HL-60 (cell line): ENCODE measurements at regions not wholly inside any gene's neighbourhood (a gene's known extent, or its start where the extent isn't known, plus 50 kb on each side); places are given as distances from the start of the nearest gene placed in this dataset.

Experiments
- DNase-seq, 2 experiments: peaks; one replicate each; pipeline ENCODE4 v3.0.0-alpha.2; 2010 to 2020; ENCODE audit warnings: low read depth in 1 of 2, low spot score in 1 of 2
- H3K27ac ChIP-seq: fragments of 250-450 bp; sonication (Bioruptor Pico); replicated peaks from 2 replicates; pipeline ENCODE4 v1.5.1; 2020; ENCODE audit warnings: mild to moderate bottlenecking, moderate library complexity
- H3K27me3 ChIP-seq: fragments of 250-450 bp; sonication (Bioruptor Pico); 2 replicates; pipeline ENCODE4 v1.5.1; 2021; ENCODE audit warnings: mild to moderate bottlenecking, moderate library complexity; ENCODE audit not compliant: insufficient read depth, poor library complexity, severe bottlenecking
- H3K4me3 ChIP-seq: replicated peaks from 2 replicates; pipeline ENCODE4 v1.5.1; 2011; ENCODE audit warnings: mild to moderate bottlenecking, control low read depth, low read length; ENCODE audit not compliant: insufficient read depth
- CTCF ChIP-seq: IDR thresholded peaks from one replicate; pipeline ENCODE4 v1.5.1; 2011; ENCODE audit warnings: low read length, control low read depth, inconsistent platforms; ENCODE audit not compliant: insufficient read depth
- GABPA ChIP-seq: IDR thresholded peaks from 2 replicates; pipeline ENCODE4 v1.6.1; 2012; ENCODE audit warnings: low read depth
- POLR2AphosphoS5 ChIP-seq: IDR thresholded peaks from 2 replicates; pipeline ENCODE4 v1.6.1; 2012; ENCODE audit warnings: low read depth
- SPI1 ChIP-seq: IDR thresholded peaks from 2 replicates; pipeline ENCODE4 v1.6.1; 2012; ENCODE audit warnings: low read depth, mild to moderate bottlenecking, borderline replicate concordance
- TF ChIP-seq, protein P1 (sequence below): IDR thresholded peaks from 2 replicates; pipeline ENCODE4 v1.6.1; 2012; ENCODE audit warnings: low read depth; ENCODE audit not compliant: insufficient replicate concordance

- DNase-seq, result no peak
- TF ChIP-seq CTCF (no peak), POLR2AphosphoS5 (no peak), SPI1 (no peak), GABPA (no peak)
- TF ChIP-seq, protein P1, sequence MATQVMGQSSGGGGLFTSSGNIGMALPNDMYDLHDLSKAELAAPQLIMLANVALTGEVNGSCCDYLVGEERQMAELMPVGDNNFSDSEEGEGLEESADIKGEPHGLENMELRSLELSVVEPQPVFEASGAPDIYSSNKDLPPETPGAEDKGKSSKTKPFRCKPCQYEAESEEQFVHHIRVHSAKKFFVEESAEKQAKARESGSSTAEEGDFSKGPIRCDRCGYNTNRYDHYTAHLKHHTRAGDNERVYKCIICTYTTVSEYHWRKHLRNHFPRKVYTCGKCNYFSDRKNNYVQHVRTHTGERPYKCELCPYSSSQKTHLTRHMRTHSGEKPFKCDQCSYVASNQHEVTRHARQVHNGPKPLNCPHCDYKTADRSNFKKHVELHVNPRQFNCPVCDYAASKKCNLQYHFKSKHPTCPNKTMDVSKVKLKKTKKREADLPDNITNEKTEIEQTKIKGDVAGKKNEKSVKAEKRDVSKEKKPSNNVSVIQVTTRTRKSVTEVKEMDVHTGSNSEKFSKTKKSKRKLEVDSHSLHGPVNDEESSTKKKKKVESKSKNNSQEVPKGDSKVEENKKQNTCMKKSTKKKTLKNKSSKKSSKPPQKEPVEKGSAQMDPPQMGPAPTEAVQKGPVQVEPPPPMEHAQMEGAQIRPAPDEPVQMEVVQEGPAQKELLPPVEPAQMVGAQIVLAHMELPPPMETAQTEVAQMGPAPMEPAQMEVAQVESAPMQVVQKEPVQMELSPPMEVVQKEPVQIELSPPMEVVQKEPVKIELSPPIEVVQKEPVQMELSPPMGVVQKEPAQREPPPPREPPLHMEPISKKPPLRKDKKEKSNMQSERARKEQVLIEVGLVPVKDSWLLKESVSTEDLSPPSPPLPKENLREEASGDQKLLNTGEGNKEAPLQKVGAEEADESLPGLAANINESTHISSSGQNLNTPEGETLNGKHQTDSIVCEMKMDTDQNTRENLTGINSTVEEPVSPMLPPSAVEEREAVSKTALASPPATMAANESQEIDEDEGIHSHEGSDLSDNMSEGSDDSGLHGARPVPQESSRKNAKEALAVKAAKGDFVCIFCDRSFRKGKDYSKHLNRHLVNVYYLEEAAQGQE, result no peak
- no peak overlapping the region for H3K27ac ChIP-seq
- no peak overlapping the region for H3K4me3 ChIP-seq
- no peaks in the 10 kb centered on the region for H3K27me3 ChIP-seq
Measured at GRCh38 chr1:222043444-222044292, 301.8 kb upstream of the DUSP10 start.

- H3K4me3 ChIP-seq, result no peak overlapping the region
- DNase-seq, result no peak
- TF ChIP-seq POLR2AphosphoS5 (no peak), GABPA (no peak), SPI1 (no peak), CTCF (no peak)
- TF ChIP-seq, protein P1, result no peak
- no peaks in the 10 kb centered on the region for H3K27me3 ChIP-seq
- no peak overlapping the region for H3K27ac ChIP-seq
Measured at GRCh38 chr1:222042120-222042519, 300.2 kb upstream of the DUSP10 start.

- H3K4me3 ChIP-seq, result no peak overlapping the region
- no peak overlapping the region for H3K27ac ChIP-seq
- TF ChIP-seq, protein P1, result no peak
- TF ChIP-seq POLR2AphosphoS5 (no peak), GABPA (no peak), CTCF (no peak), SPI1 (no peak)
- H3K27me3 ChIP-seq, result no peaks in the 10 kb centered on the region
- no peak for DNase-seq
Measured at GRCh38 chr1:222040955-222041354, 299.1 kb upstream of the DUSP10 start.
